ENCODE measurements at regions not wholly inside any gene's neighbourhood (a gene's known extent, or its start where the extent isn't known, plus 50 kb on each side); places are given as distances from the start of the nearest gene placed in this dataset.

GRCh38 chrY:12305456-12305855, 395.6 kb upstream of the USP9Y start:
- TF ChIP-seq CTCF (IDR thresholded peaks at IDR 0.05), result no peak
- no peak for TF ChIP-seq POLR2A (IDR thresholded peaks at IDR 0.05)
- no peak for TF ChIP-seq POLR2AphosphoS5 (IDR thresholded peaks at IDR 0.05)
